ENCODE measurements at regions not wholly inside any gene's neighbourhood (a gene's known extent, or its start where the extent isn't known, plus 50 kb on each side); places are given as distances from the start of the nearest gene placed in this dataset.

DNA sequence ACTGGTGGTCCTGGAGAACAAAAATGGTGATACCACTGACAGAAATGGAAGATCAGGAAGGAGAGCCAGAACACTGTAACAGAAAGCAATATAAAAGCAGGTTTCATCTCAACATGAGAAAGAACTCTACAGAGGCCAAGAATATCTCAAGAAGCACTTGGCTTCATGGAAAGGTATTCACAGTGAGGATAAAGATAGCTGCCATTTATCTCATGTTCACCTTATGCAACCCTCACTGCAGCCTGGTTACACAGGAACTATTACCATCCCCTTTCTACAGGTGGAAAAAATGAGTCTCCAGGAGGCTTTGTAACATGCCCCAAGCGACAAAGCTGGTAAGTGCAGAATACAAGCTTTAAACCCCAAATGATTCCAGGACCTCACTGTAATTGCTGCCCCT lies 606.1 kb upstream of the CADM1 start:
- TF ChIP-seq, protein P1, sequence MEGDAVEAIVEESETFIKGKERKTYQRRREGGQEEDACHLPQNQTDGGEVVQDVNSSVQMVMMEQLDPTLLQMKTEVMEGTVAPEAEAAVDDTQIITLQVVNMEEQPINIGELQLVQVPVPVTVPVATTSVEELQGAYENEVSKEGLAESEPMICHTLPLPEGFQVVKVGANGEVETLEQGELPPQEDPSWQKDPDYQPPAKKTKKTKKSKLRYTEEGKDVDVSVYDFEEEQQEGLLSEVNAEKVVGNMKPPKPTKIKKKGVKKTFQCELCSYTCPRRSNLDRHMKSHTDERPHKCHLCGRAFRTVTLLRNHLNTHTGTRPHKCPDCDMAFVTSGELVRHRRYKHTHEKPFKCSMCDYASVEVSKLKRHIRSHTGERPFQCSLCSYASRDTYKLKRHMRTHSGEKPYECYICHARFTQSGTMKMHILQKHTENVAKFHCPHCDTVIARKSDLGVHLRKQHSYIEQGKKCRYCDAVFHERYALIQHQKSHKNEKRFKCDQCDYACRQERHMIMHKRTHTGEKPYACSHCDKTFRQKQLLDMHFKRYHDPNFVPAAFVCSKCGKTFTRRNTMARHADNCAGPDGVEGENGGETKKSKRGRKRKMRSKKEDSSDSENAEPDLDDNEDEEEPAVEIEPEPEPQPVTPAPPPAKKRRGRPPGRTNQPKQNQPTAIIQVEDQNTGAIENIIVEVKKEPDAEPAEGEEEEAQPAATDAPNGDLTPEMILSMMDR (IDR thresholded peaks at IDR 0.05) = no peak
- no peak for TF ChIP-seq POLR2A (IDR thresholded peaks at IDR 0.05)
